PC-3 (cell line): ENCODE measurements at regions not wholly inside any gene's neighbourhood (a gene's known extent, or its start where the extent isn't known, plus 50 kb on each side); places are given as distances from the start of the nearest gene placed in this dataset.

Experiments used
- ATAC-seq: fragments of 200-7000 bp; cut with Tn5 transposase; 2 replicates; pipeline ENCODE4 v1.9.1; 2020; ENCODE audit warnings: mild to moderate bottlenecking, moderate library complexity
- BruUV-seq: library from RNA; stranded (reverse); fragments of 400-500 nt; replicated peaks from 2 replicates; lab custom pipeline; 2021; lab: Mats Ljungman, UMichigan
- CTCF ChIA-PET: fragments of 300-600 bp; sonication (Branson Sonifier 250); formaldehyde crosslinking; loops from one replicate; lab custom pipeline; 2022; ENCODE audit warnings: antibody characterized with exemption; lab: Charles Lee
- POLR2A ChIA-PET: fragments of 300-600 bp; sonication (Branson Sonifier 250); formaldehyde crosslinking; loops from one replicate; lab custom pipeline; 2022; ENCODE audit warnings: antibody characterized with exemption; ENCODE audit not compliant: unreplicated experiment; lab: Charles Lee
- DNase-seq: peaks from one replicate; pipeline ENCODE4 v3.0.0-alpha.2; 2015
- H2AFZ ChIP-seq: fragments of 300-600 bp; sonication (generic); 2 replicates; pipeline ENCODE4 v1.6.0; 2016; ENCODE audit warnings: antibody characterized with exemption, low read length
- H3F3A ChIP-seq: fragments of 300-600 bp; sonication (generic); one replicate; pipeline ENCODE4 v1.6.0; 2017; ENCODE audit warnings: antibody characterized with exemption, low read length, control low read depth, mild to moderate bottlenecking; ENCODE audit not compliant: unreplicated experiment
- H3K27ac ChIP-seq: fragments of 300-600 bp; sonication (generic); 2 replicates; pipeline ENCODE4 v1.5.1; 2016; ENCODE audit warnings: mild to moderate bottlenecking, low read length
- H3K27me3 ChIP-seq: fragments of 300-600 bp; sonication (generic); 2 replicates; pipeline ENCODE4 v1.6.1; 2016; ENCODE audit warnings: low read length, mixed read lengths
- H3K36me3 ChIP-seq: fragments of 300-600 bp; sonication (generic); 2 replicates; pipeline ENCODE4 v1.6.1; 2016; ENCODE audit warnings: low read depth, mixed run types, low read length, mixed read lengths
- H3K4me1 ChIP-seq: fragments of 300-600 bp; sonication (generic); 2 replicates; pipeline ENCODE4 v1.5.1; 2016; ENCODE audit warnings: low read length; ENCODE audit not compliant: insufficient read depth
- H3K4me2 ChIP-seq: fragments of 300-600 bp; sonication (generic); 2 replicates; pipeline ENCODE4 v1.6.0; 2016; ENCODE audit warnings: low read length
- H3K4me3 ChIP-seq: fragments of 300-600 bp; sonication (generic); 2 replicates; pipeline ENCODE4 v1.5.1; 2016; ENCODE audit warnings: mild to moderate bottlenecking, low read length, mixed read lengths
- H3K79me2 ChIP-seq: fragments of 300-600 bp; sonication (generic); 2 replicates; pipeline ENCODE4 v1.6.1; 2017; ENCODE audit warnings: low read length, mixed read lengths
- H3K9ac ChIP-seq: fragments of 300-600 bp; sonication (generic); 2 replicates; pipeline ENCODE4 v1.6.0; 2016; ENCODE audit warnings: mild to moderate bottlenecking, low read length
- H3K9me2 ChIP-seq: fragments of 300-600 bp; sonication (generic); replicated peaks from 2 replicates; pipeline ENCODE4 v1.6.1; 2016; ENCODE audit warnings: mixed run types, low read length, mixed read lengths
- H3K9me3 ChIP-seq: fragments of 300-600 bp; sonication (generic); 2 replicates; pipeline ENCODE4 v1.6.1; 2016; ENCODE audit warnings: low read length, mixed read lengths
- H4K20me1 ChIP-seq: fragments of 300-600 bp; sonication (generic); 2 replicates; pipeline ENCODE4 v1.6.1; 2016; ENCODE audit warnings: low read length, mixed read lengths
- CTCF ChIP-seq: fragments of 300-600 bp; sonication (generic); conservative IDR thresholded peaks from 2 replicates; pipeline ENCODE4 v1.5.1; 2017; ENCODE audit warnings: antibody characterized with exemption, low read depth, mild to moderate bottlenecking, low read length
- EZH2 ChIP-seq: fragments of 300-600 bp; sonication (generic); IDR thresholded peaks from one replicate; pipeline ENCODE4 v1.6.1; 2017; ENCODE audit warnings: antibody characterized with exemption, mild to moderate bottlenecking, low read length; ENCODE audit not compliant: unreplicated experiment
- EZH2phosphoT487 ChIP-seq: fragments of 300-600 bp; sonication (generic); IDR thresholded peaks from 2 replicates; pipeline ENCODE4 v1.6.1; 2018; ENCODE audit warnings: mild to moderate bottlenecking, antibody characterized with exemption, low read length, borderline replicate concordance
- intact Hi-C: fragments of 100-400 bp; cut with micrococcal nuclease; formaldehyde crosslinking; loops from 2 replicates; pipeline ENCODE4 v1.9.0; 2023

GRCh38 chr14:34106310-34106709, 155.4 kb upstream of the EGLN3 start:
- ATAC-seq (no peak), DNase-seq (no peak)
- BruUV-seq, result no TSS peak
- Histone ChIP-seq H3K36me3 (no peaks in the 10 kb centered on the region), H4K20me1 (no peaks in the 10 kb centered on the region), H3K79me2 (no peaks in the 10 kb centered on the region), H3K9me2 (no peaks in the 10 kb centered on the region), H3K9me3 (no peaks in the 10 kb centered on the region), H3K27me3 (no peaks in the 10 kb centered on the region), H3F3A (no peaks in the 10 kb centered on the region), H3K4me2 (no peak overlapping the region), H2AFZ (no peak overlapping the region), H3K4me3 (no peak overlapping the region), H3K4me1 (no peaks in the 10 kb centered on the region), H3K27ac (no peak overlapping the region), H3K9ac (no peak overlapping the region)
- ChIA-PET POLR2A (no interaction called here), CTCF (no interaction called here)
- TF ChIP-seq EZH2phosphoT487 (no peak), CTCF (no peak)
- intact Hi-C loops, result no loop called here

GRCh38 chr14:34104489-34105397, 153.9 kb upstream of the EGLN3 start:
- POLR2A ChIA-PET, result no interaction called here
- H3F3A ChIP-seq, result no peaks in the 10 kb centered on the region
- H4K20me1 ChIP-seq, result no peaks in the 10 kb centered on the region
- H3K79me2 ChIP-seq, result no peaks in the 10 kb centered on the region
- intact Hi-C loops, result no loop called here
- CTCF ChIA-PET, result no interaction called here
- no peaks in the 10 kb centered on the region for H3K9me3 ChIP-seq
- TF ChIP-seq CTCF, result no peak
- no peak for TF ChIP-seq EZH2
- TF ChIP-seq EZH2phosphoT487, result no peak
- no peak overlapping the region for H3K4me3 ChIP-seq
- H3K36me3 ChIP-seq, result no peaks in the 10 kb centered on the region
- no peak overlapping the region for H2AFZ ChIP-seq
- H3K9me2 ChIP-seq, result no peaks in the 10 kb centered on the region
- H3K9ac ChIP-seq, result no peak overlapping the region
- no peak for DNase-seq
- no peak for ATAC-seq
- H3K27me3 ChIP-seq, result no peaks in the 10 kb centered on the region
- no peak overlapping the region for H3K4me2 ChIP-seq
- no peaks in the 10 kb centered on the region for H3K4me1 ChIP-seq
- H3K27ac ChIP-seq, result no peak overlapping the region
- no TSS peak for BruUV-seq

- no peaks in the 10 kb centered on the region for H3K79me2 ChIP-seq
- BruUV-seq, result no TSS peak
- no peak overlapping the region for H3K4me3 ChIP-seq
- no peaks in the 10 kb centered on the region for H3K27me3 ChIP-seq
- no peaks in the 10 kb centered on the region for H3K36me3 ChIP-seq
- DNase-seq (no peak), ATAC-seq (no peak)
- POLR2A ChIA-PET, result no interaction called here
- H3K9ac ChIP-seq, result no peak overlapping the region
- H3F3A ChIP-seq, result no peaks in the 10 kb centered on the region
- H3K9me2 ChIP-seq, result no peaks in the 10 kb centered on the region
- no peaks in the 10 kb centered on the region for H4K20me1 ChIP-seq
- intact Hi-C loops, result no loop called here
- no peaks in the 10 kb centered on the region for H3K9me3 ChIP-seq
- no peak overlapping the region for H3K4me2 ChIP-seq
- CTCF ChIA-PET, result no interaction called here
- no peak for TF ChIP-seq EZH2
- no peak for TF ChIP-seq EZH2phosphoT487
- no peak for TF ChIP-seq CTCF
- no peak overlapping the region for H3K27ac ChIP-seq
- peaks cover 9% of the 10 kb centered on the region for H3K4me1 ChIP-seq
- no peak overlapping the region for H2AFZ ChIP-seq
Observed at GRCh38 chr14:34103176-34103575, 152.3 kb upstream of the EGLN3 start.
